GM10248 (cell line): ENCODE measurements at regions not wholly inside any gene's neighbourhood (a gene's known extent, or its start where the extent isn't known, plus 50 kb on each side); places are given as distances from the start of the nearest gene placed in this dataset.

Source experiments
- CTCF ChIA-PET: fragments of 300-600 bp; sonication (Branson Sonifier 250); formaldehyde crosslinking; extraction: SDS; loops from one replicate; lab custom pipeline; 2021; ENCODE audit warnings: antibody characterized with exemption; lab: Yijun Ruan, JAX
- POLR2A ChIA-PET: fragments of 350-650 bp; sonication (Branson Sonifier 250); formaldehyde crosslinking; extraction: SDS; loops from one replicate; lab custom pipeline; 2020; ENCODE audit warnings: antibody characterized with exemption; lab: Yijun Ruan, JAX
- DNase-seq: peaks from one replicate; pipeline ENCODE4 v3.0.0; 2012; ENCODE audit errors: extremely low spot score
- TF ChIP-seq, protein P1 (sequence below): IDR thresholded peaks from 2 replicates; pipeline ENCODE4 v1.5.1; 2012; ENCODE audit warnings: mild to moderate bottlenecking, low read depth; ENCODE audit errors: extremely low read depth, missing control alignments, control extremely low read depth

DNA sequence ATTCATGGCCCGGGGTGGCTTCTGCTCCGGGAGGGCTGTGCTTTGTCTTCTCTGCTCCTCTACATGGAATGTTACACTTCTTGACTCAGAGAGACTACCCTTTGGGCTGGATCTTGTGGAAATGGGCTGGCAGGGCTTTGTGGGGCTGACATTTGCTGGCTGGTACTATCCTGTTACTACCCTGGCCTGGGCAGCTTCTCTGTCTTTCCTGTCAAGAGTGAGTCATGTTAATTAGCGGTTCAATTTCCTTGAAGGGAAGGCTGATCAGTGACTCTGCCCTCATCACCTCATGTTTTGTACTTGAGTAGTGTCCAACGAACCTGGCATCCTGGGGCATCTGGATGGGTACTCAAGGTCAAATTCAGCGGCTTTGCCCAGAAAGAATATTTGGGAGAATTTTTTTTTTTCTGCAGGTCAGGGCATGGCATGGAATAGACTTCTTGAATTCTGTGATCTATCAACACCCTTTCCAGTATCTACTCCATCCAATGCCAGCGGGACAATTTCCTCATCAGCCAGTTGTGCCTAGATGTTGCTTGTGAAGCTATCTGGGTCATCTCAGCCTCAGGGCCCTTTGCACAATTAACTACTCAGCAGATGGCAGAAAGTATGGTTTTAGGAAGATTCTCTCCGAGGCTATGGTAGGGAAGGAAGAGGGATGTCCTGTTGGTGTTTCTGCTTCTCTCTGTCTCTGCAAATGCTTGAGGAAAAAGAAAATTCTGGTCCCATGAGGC lies 140.5 kb upstream of the PLET1 start:
- ChIA-PET CTCF (no interaction called here), POLR2A (no interaction called here)
- no peak for DNase-seq
- TF ChIP-seq, protein P1, sequence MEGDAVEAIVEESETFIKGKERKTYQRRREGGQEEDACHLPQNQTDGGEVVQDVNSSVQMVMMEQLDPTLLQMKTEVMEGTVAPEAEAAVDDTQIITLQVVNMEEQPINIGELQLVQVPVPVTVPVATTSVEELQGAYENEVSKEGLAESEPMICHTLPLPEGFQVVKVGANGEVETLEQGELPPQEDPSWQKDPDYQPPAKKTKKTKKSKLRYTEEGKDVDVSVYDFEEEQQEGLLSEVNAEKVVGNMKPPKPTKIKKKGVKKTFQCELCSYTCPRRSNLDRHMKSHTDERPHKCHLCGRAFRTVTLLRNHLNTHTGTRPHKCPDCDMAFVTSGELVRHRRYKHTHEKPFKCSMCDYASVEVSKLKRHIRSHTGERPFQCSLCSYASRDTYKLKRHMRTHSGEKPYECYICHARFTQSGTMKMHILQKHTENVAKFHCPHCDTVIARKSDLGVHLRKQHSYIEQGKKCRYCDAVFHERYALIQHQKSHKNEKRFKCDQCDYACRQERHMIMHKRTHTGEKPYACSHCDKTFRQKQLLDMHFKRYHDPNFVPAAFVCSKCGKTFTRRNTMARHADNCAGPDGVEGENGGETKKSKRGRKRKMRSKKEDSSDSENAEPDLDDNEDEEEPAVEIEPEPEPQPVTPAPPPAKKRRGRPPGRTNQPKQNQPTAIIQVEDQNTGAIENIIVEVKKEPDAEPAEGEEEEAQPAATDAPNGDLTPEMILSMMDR, result no peak

DNA sequence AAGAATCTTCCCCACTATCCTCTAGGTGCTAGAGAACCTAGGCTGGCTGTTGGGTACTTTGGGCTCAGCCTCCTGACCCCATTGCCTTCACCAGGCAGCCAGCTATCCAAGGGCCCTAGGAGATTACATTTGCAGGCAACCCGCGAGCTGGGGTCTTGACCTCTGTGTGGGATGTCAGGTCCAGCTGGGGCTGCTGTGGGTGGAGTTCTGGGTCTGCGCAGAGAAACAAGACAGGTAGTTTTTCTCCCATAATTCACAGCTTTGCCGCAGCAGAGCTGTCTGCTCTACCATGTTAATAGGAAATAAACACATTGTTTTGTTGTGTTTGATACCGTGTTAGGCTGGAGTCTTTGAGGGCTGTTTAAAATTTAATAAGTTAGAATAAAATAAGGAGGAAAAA lies 142.8 kb upstream of the PLET1 start:
- DNase-seq, result no peak
- TF ChIP-seq, protein P1, result no peak
- ChIA-PET POLR2A (no interaction called here), CTCF (no interaction called here)

DNA sequence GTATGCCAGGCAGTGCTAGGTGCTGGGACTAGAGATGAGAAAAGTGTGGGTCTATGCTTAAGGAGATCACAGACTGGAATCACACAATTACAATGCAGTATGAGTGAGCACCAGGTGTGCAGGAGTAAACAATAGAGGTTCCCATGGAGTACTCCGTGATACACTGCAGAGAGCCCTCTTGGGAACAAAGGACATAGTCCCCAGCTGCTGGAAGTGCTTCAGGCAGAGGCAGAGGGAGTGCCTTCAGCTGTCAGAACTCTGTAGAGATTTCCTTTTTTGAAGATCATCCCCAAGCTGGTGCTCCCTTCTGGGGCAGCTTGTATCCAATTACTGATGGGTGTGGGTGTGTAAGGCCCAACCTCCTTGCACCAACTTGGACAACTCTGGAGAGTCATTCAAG lies 143.5 kb upstream of the PLET1 start:
- DNase-seq, result no peak
- TF ChIP-seq, protein P1, result no peak
- ChIA-PET POLR2A (no interaction called here), CTCF (no interaction called here)

DNA sequence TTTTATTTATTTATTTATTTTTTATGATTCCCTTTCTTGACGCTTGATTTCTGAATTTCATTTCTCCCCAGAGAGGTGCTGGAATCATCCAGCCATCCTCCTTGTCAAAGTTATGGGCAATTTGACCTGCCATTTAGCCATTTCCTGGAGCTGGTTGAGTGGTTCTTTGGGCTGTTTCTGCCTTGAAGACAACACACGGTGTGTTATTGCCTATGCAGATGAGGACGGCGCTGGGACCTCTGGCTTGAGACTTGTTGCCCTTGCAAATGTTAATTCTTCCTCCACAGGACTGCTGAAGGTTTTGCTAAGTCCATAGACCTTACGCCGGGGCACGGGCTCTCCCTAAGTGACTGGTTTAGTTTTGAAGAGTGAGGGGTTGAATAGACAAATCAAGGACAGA lies 147.9 kb upstream of the PLET1 start:
- DNase-seq, result no peak
- TF ChIP-seq, protein P1, result no peak
- ChIA-PET POLR2A (no interaction called here), CTCF (no interaction called here)

DNA sequence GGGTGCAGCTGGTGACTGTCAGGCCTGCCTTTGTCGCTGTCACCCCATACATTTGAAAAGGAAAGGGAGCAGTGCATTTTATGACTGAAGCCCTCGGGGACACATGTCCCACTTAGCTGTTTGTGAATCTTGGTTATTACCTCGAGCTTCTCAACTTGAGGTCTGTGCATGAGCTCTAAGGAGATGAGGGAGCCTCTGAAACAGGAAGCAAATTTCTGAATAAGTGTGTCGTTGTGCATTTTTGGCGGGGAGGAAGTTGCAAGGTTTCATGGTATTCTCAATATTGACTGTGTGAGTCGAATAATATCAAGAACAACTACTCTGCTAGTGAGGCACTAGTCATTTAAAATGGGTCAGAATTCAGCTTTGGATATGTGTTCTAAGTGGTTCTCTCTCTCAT lies 149.7 kb upstream of the PLET1 start:
- ChIA-PET CTCF (no interaction called here), POLR2A (no interaction called here)
- DNase-seq, result no peak
- TF ChIP-seq, protein P1, result no peak

DNA sequence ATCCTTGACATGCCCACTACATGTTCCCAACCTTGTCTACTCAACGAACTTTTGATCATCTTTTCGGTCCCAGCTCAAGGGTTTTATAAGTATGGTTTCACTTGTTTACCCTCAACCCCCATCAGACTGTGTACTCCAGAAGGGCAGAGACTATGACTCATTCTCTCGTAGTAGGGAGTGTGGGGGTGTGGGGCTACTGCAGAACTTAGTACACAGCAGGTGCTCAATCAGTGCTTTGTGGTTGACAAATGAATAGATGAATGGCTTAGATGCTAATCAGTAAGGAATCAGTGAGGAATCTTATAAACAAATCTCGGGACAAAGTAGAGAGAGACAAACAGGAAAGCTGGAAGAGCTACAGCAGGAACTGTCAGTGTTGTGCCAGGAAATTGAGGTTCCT lies 151.7 kb upstream of the PLET1 start:
- TF ChIP-seq, protein P1, result no peak
- DNase-seq, result no peak
- CTCF ChIA-PET, result interaction anchor here (1.4 kb wide), 1 partner anchor 11 kb away, joined by 3 read pairs; no protein-coding TSS in a partner anchor
- POLR2A ChIA-PET, result no interaction called here
